HG03439 (cell line): ENCODE measurements at regions not wholly inside any gene's neighbourhood (a gene's known extent, or its start where the extent isn't known, plus 50 kb on each side); places are given as distances from the start of the nearest gene placed in this dataset.

Experiments used
- ATAC-seq: cut with Tn5 transposase; IDR thresholded peaks from one replicate; pipeline ENCODE4 v1.9.1; 2021; ENCODE audit warnings: mild to moderate bottlenecking, moderate library complexity; ENCODE audit not compliant: unreplicated experiment

- ATAC-seq = no peak
Measured at GRCh38 chr2:5913711-5914395, 221.7 kb downstream of the SOX11 start.

DNA sequence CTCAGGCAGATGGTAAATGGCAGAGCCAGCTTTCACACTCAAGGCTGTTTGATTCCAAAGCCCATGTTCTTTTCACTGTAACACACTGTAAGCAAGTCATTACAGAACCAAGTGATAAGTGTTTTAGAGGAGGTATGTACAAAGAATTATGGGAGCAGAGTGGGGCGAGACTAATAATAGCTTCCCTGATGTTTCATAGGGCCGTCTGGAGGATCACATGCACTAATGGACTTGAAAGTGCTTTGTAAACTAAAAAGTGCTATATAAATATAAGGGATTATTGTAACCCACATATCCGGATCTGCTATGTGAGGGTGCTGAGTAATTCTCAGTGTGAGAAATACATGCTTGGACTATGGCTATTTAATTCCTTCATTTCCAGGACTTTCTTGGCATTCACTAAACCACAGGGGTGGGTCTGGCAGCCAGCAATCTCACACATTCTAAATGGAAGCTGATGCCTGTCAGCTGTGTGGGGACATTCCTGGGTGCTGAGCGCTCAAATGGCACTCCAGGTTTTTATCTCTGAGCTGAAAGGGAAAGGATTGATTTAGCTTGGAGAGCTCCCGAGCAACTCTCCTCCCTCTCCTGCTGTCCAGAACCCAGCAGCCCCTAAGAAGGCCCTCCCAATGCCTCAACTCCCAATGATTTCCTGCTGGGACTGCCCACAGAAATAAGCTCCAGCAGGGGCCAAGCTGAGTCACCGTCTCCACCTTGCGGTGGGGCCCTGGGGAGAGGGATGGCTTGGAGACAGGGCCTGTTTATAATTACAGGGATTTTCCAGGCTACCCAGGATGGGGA is 222.8 kb downstream of the SOX11 start:
- no peak for ATAC-seq

DNA sequence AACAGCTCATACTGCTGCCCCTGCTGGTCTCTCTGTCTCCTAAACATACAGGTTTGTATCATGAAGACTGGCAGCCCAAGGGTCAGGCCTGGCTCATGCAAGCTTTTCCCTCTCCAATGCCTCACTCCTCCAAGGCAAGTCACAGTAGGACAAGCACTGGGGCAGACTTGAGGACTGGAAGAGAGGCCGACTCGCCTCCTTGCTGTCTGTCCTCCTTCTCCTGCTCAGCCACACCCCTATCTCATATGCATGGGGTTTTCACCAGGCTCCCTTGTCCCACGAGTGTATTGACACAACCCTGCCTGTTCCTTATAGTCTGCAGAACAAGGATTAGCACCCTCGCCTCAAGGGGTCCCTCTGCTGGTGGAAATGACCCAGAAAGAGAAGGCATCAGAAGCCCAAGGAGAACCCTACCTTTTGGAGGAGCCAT is 223.7 kb downstream of the SOX11 start:
- no peak for ATAC-seq

- ATAC-seq = no peak
Measured at GRCh38 chr2:5921081-5921642, 229.0 kb downstream of the SOX11 start.

GRCh38 chr2:5923957-5924945 is 232.1 kb downstream of the SOX11 start:
- no peak for ATAC-seq

- no peak for ATAC-seq
Measured at GRCh38 chr2:5925604-5926003, 233.4 kb downstream of the SOX11 start.

- no peak for ATAC-seq
Measured at GRCh38 chr2:5926871-5927512, 234.8 kb downstream of the SOX11 start.

DNA sequence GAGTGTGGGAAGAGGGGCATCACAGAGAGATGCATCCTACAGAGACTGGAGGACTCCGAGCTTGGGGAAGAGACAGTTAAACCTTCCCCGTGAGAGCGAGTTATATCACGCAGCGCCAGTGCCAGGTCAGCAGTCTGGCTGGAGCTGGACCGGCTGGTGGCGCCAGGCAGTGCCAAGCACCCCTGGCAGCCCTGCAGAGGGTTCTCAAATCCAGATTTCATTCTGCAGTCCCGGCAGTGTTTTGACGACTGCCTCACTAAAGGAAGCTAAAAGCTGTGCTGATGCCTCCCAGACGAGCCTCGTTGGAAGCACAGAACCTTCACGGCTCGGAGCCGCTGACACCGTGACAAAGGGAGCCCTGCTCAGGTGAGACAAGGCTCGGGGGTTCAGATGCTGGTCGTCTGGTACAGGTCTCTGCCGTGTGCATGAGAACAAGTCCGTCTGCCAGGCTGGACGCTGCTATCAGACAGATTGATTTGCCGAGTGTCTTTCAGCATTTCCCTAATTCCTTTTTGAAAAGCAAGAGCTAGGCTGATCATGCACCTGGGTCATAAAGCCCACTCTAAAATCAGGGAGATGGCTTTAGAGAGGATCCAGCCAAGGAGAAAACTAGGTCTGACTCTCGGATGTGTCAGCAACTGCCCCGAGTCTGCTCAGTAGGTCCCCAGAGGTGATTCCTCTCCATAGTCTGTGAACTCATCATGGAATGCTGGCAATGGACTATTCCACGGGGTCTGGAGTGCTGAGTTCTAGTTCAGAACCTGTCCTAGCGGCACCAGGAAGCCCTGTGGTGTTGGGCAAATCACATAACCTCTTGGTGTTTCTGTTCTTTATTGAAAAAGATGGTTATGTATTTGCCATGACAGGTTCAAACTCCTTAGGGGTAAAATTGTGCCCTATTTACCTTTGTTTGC is 240.6 kb downstream of the SOX11 start:
- ATAC-seq = no peak

GRCh38 chr2:5933669-5934068 is 241.5 kb downstream of the SOX11 start:
- no peak for ATAC-seq

DNA sequence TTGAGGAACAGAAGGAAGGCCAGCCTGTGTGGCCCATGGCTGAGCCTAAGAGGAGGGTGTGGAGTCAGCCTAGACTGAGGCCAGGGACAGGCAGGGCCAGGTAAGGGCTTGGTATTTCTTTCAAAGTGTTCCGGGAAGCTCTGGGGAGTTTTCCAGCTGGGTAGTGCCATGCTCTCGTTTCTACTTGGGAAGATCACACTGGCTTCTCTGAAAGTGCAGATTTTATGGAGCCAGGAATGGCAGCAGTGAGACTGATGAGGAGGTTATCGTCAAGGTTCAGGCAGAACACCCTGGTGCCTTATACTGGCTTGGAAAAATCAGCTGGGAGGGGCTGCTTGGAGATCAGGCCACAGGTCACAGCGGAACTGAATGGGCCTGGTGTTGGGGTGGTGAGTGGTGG is 245.1 kb downstream of the SOX11 start:
- ATAC-seq = no peak

- no peak for ATAC-seq
Measured at GRCh38 chr2:5937851-5938565, 245.8 kb downstream of the SOX11 start.

GRCh38 chr2:5938566-5938896 is 246.3 kb downstream of the SOX11 start:
- no peak for ATAC-seq

- no peak for ATAC-seq
Measured at GRCh38 chr2:5939553-5939952, 247.4 kb downstream of the SOX11 start.

- ATAC-seq = no peak
Measured at GRCh38 chr2:5940596-5941535, 248.7 kb downstream of the SOX11 start.

- no peak for ATAC-seq
Measured at GRCh38 chr2:5942204-5942603, 250.0 kb downstream of the SOX11 start.

GRCh38 chr2:5945742-5946141 is 253.6 kb downstream of the SOX11 start:
- no peak for ATAC-seq

DNA sequence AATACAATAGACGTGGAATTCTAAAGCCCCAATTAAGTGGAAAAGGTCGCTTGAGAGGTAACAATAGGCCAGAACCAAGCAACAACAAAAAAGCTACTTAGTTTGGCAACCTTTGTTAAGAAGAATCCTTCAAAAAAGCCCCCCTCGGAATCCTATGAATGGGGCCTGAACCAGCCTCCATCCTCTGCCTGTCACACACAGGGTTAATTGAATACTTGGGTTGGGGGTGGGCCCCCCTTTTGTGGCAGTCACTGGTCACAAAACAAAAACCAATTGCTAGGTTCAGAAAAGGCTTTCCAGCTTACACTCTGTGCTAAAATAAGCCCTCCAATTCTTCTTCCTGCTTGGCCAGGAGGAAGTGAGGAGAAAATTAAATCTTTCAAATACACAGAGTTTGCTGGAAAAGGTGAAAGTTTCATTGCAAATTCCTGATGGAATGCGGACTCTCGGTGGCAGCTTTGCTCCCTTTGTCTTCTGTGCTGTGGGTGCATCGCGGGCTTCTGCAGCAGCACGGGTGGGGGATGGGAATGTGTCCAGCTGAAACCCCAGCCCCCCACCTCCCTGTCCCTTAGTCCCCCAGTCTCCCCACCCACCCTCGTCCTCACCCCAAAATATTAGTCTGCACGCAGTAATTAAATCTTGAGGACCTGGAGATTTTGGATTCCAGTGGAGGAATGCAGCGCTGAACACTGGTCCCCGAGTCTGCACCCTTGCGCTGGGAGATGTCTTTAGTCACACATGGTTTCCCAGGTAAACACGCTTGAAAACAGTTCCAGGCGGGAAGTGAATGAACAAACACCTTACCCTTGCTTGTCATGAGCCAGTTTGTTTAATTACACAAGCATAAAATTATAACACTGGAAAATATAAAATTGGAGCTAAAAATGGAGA is 254.3 kb downstream of the SOX11 start:
- ATAC-seq = no peak
